SJCRH30 (cell line): ENCODE measurements at regions not wholly inside any gene's neighbourhood (a gene's known extent, or its start where the extent isn't known, plus 50 kb on each side); places are given as distances from the start of the nearest gene placed in this dataset.
"Not testable (repeated sequence)": the region's sequence is repeated elsewhere in the genome, so short reads cannot be mapped to it uniquely, and the experiment has no call there.

Experiments used
- DNase-seq, 2 experiments: peaks; one replicate each; pipeline ENCODE4 v3.0.0-alpha.2; 2015 to 2020
- H3K27ac ChIP-seq: fragments of 250-450 bp; sonication (Bioruptor Pico); 2 replicates; pipeline ENCODE4 v1.5.1; 2020; ENCODE audit warnings: mild to moderate bottlenecking, moderate library complexity
- H3K27me3 ChIP-seq: fragments of 250-450 bp; sonication (Bioruptor Pico); 2 replicates; pipeline ENCODE4 v1.5.1; 2020; ENCODE audit warnings: mild to moderate bottlenecking, moderate library complexity
- H3K36me3 ChIP-seq: fragments of 250-450 bp; sonication (Bioruptor Pico); 2 replicates; pipeline ENCODE4 v1.5.1; 2020; ENCODE audit warnings: mild to moderate bottlenecking, moderate library complexity
- H3K4me1 ChIP-seq: fragments of 250-450 bp; sonication (Bioruptor Pico); 2 replicates; pipeline ENCODE4 v1.5.1; 2020; ENCODE audit warnings: mild to moderate bottlenecking, moderate library complexity
- H3K4me3 ChIP-seq: fragments of 250-450 bp; sonication (Bioruptor Pico); 2 replicates; pipeline ENCODE4 v1.5.1; 2020; ENCODE audit warnings: mild to moderate bottlenecking, moderate library complexity
- H3K9me3 ChIP-seq: fragments of 250-450 bp; sonication (Bioruptor Pico); replicated peaks from 2 replicates; pipeline ENCODE4 v1.5.1; 2020; ENCODE audit warnings: mild to moderate bottlenecking, moderate library complexity

DNA sequence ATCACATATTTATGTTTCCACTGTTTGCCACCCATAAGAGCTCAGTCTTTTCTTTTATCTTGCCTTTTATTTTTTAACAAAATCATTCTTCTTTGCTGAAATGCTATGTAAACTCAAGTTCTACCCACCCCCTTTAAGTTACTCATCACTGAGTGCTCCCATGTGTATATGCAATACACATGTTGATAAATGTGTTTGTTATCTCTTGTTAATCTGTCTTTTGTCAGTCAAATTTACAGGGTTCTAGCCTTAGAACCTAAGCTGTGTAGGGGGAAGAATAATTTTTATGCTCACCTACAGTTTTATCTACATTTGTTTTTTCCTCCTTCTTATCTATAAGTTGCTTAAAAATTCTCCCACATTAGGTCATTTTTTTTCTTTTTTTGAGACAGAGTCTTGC is 1195.9 kb downstream of the ROBO2 start:
- Histone ChIP-seq H3K4me3 (no peak overlapping the region), H3K27me3 (no peaks in the 10 kb centered on the region), H3K4me1 (peaks cover 8% of the 10 kb centered on the region), H3K27ac (no peak overlapping the region), H3K9me3 (no peaks in the 10 kb centered on the region), H3K36me3 (no peaks in the 10 kb centered on the region)
- no peak for DNase-seq

- no peaks in the 10 kb centered on the region for H3K36me3 ChIP-seq
- H3K4me3 ChIP-seq = no peak overlapping the region
- DNase-seq = no peak
Observed at GRCh38 chr3:78238811-78239210, 1198.9 kb downstream of the ROBO2 start.

GRCh38 chr3:78242724-78243123 is 1202.8 kb downstream of the ROBO2 start:
- no peaks in the 10 kb centered on the region for H3K27me3 ChIP-seq
- peaks cover 8% of the 10 kb centered on the region for H3K4me1 ChIP-seq
- H3K4me3 ChIP-seq = no peak overlapping the region
- DNase-seq = no peak
- no peak overlapping the region for H3K27ac ChIP-seq
- no peaks in the 10 kb centered on the region for H3K9me3 ChIP-seq
- H3K36me3 ChIP-seq = no peaks in the 10 kb centered on the region

More at GRCh38 chr3:78238811-78239210, 1198.9 kb downstream of the ROBO2 start:
- peaks cover 8% of the 10 kb centered on the region for H3K4me1 ChIP-seq
- H3K27me3 ChIP-seq = no peaks in the 10 kb centered on the region
- no peak overlapping the region for H3K27ac ChIP-seq
- no peaks in the 10 kb centered on the region for H3K9me3 ChIP-seq

- peak; percentile 41 to 71 for DNase-seq
- H3K4me3 ChIP-seq = no peak overlapping the region
- no peaks in the 10 kb centered on the region; the same call in 1 of the 2 replicates for H3K4me1 ChIP-seq
- H3K27ac ChIP-seq = no peak overlapping the region; the same call in 1 of the 2 replicates
- H3K27me3 ChIP-seq = no peaks in the 10 kb centered on the region
- no peaks in the 10 kb centered on the region for H3K9me3 ChIP-seq
- H3K36me3 ChIP-seq = no peaks in the 10 kb centered on the region
Observed at GRCh38 chr3:78244136-78244535, 1204.2 kb downstream of the ROBO2 start.

- H3K36me3 ChIP-seq = no peaks in the 10 kb centered on the region
- no peaks in the 10 kb centered on the region for H3K9me3 ChIP-seq
- H3K4me1 ChIP-seq = no peaks in the 10 kb centered on the region
- no peak overlapping the region for H3K4me3 ChIP-seq
- no peaks in the 10 kb centered on the region for H3K27me3 ChIP-seq
- H3K27ac ChIP-seq = no peak overlapping the region
- no peak for DNase-seq
Observed at GRCh38 chr3:78249294-78249693, 1209.4 kb downstream of the ROBO2 start.

- Histone ChIP-seq H3K36me3 (no peaks in the 10 kb centered on the region), H3K27ac (no peak overlapping the region), H3K27me3 (no peaks in the 10 kb centered on the region), H3K4me1 (peaks cover 11% of the 10 kb centered on the region), H3K9me3 (no peaks in the 10 kb centered on the region), H3K4me3 (no peak overlapping the region)
- DNase-seq = no peak
Observed at GRCh38 chr3:78253860-78254259, 1214.0 kb downstream of the ROBO2 start.

GRCh38 chr3:78255403-78255802 is 1215.5 kb downstream of the ROBO2 start:
- H3K4me3 ChIP-seq = no peak overlapping the region
- no peak for DNase-seq
- H3K27ac ChIP-seq = no peak overlapping the region

DNA sequence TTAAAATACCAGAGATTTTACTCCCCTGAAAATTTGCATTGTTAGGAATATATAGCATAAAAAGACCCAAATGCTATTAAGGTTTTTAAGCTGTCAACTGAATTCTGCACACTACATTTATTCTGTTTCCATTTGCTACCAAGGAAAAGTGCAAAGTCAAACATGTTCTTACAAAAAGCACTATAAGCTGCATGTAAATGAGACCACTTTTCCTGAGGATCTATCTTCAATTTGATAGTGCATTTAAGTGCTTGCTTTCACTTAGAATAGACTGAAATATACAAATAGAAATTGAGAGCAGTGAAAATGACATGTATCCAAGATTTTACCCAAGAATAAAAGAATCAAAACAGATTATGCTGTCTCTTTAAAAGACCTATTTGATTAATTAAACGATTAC is 1216.2 kb downstream of the ROBO2 start:
- Histone ChIP-seq H3K4me1 (peaks cover 23% of the 10 kb centered on the region), H3K27me3 (no peaks in the 10 kb centered on the region), H3K36me3 (no peaks in the 10 kb centered on the region), H3K9me3 (no peaks in the 10 kb centered on the region), H3K4me3 (no peak overlapping the region), H3K27ac (no peak overlapping the region)
- DNase-seq = no peak

More at GRCh38 chr3:78255403-78255802, 1215.5 kb downstream of the ROBO2 start:
- Histone ChIP-seq H3K36me3 (no peaks in the 10 kb centered on the region), H3K9me3 (no peaks in the 10 kb centered on the region), H3K27me3 (no peaks in the 10 kb centered on the region), H3K4me1 (peaks cover 23% of the 10 kb centered on the region)

GRCh38 chr3:78257951-78258530 is 1218.1 kb downstream of the ROBO2 start:
- Histone ChIP-seq H3K4me3 (no peak overlapping the region), H3K4me1 (peaks cover 23% of the 10 kb centered on the region), H3K27ac (peak overlapping the region; percentile 74), H3K36me3 (no peaks in the 10 kb centered on the region), H3K9me3 (no peaks in the 10 kb centered on the region), H3K27me3 (no peaks in the 10 kb centered on the region)
- DNase-seq = no peak

GRCh38 chr3:78258798-78259197 is 1218.9 kb downstream of the ROBO2 start:
- H3K36me3 ChIP-seq = no peaks in the 10 kb centered on the region
- peak; percentile 40 to 41 for DNase-seq
- H3K9me3 ChIP-seq = no peaks in the 10 kb centered on the region
- H3K27me3 ChIP-seq = no peaks in the 10 kb centered on the region
- no peak overlapping the region for H3K4me3 ChIP-seq
- H3K4me1 ChIP-seq = peaks cover 23% of the 10 kb centered on the region
- H3K27ac ChIP-seq = peak overlapping the region; percentile 74

DNA sequence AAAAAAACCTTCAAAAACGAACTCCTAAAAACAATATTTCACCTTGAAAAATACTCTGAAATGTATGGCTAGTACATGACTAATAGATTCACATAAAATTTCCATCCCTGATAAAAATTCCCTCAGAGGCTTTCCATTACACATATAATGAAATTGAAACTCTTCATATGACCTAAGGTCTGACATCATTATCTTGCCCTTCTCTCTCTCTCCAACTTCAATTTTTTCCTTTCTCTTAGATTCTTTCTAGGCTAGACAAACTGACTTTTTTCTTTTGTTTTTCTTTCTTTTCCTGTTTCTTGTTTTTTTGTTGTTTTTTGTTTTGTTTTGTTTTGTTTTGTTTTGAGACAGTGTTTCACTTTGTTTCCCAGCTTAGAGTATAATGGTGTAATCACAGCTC is 1220.5 kb downstream of the ROBO2 start:
- Histone ChIP-seq H3K4me3 (no peak overlapping the region), H3K9me3 (no peaks in the 10 kb centered on the region), H3K36me3 (no peaks in the 10 kb centered on the region), H3K27ac (no peak overlapping the region), H3K27me3 (no peaks in the 10 kb centered on the region), H3K4me1 (peaks cover 23% of the 10 kb centered on the region)
- no peak for DNase-seq

DNA sequence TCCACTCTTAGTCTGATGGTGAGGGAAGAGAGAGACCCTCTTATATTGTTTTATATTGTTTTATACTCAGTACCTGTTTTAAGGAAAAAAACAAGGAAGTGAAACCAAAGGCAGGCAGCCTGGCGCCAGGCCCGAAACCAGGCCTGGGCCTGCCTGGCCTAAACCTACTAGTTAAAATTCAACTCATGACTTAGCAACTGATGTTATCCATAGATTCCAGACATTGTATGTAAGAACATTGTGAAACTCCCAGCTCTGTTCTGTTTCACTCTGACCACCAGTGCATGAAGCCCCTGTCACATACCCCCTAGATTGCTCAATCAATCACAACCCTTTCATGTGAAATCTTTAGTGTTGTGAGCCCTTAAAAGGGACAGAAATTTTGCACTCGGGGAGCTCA is 1226.7 kb downstream of the ROBO2 start:
- H3K27me3 ChIP-seq, H3K4me3 ChIP-seq, H3K9me3 ChIP-seq, DNase-seq, H3K27ac ChIP-seq, H3K4me1 ChIP-seq, H3K36me3 ChIP-seq: not testable (repeated sequence)

- no peak overlapping the region for H3K27ac ChIP-seq
- no peak for DNase-seq
- H3K36me3 ChIP-seq = no peaks in the 10 kb centered on the region
- no peaks in the 10 kb centered on the region for H3K27me3 ChIP-seq
- no peaks in the 10 kb centered on the region for H3K9me3 ChIP-seq
- no peak overlapping the region for H3K4me3 ChIP-seq
- H3K4me1 ChIP-seq = no peaks in the 10 kb centered on the region
Observed at GRCh38 chr3:78267235-78267634, 1227.3 kb downstream of the ROBO2 start.

DNA sequence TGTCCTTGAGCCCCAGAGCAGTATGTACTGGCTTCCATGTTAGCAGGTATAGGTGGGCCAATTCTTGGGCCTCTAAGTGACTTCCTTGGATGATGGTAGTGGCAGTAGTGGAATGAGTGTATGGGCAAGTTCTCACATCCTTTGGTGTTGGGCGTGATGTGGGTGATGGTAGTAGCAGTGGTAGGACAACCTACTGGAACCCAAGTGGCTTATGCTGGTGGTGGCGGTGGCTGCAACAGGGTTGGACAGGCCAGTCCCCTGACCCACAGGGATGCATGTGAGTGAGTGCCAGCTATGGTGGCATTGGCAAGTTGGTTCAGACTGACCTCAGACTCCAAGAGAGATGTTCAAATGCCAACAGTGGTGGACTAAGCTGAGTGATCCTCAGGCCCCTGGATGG is 1228.2 kb downstream of the ROBO2 start:
- Histone ChIP-seq H3K36me3 (no peaks in the 10 kb centered on the region), H3K27me3 (no peaks in the 10 kb centered on the region), H3K4me1 (no peaks in the 10 kb centered on the region), H3K9me3 (no peaks in the 10 kb centered on the region), H3K4me3 (no peak overlapping the region), H3K27ac (no peak overlapping the region)
- no peak for DNase-seq

DNA sequence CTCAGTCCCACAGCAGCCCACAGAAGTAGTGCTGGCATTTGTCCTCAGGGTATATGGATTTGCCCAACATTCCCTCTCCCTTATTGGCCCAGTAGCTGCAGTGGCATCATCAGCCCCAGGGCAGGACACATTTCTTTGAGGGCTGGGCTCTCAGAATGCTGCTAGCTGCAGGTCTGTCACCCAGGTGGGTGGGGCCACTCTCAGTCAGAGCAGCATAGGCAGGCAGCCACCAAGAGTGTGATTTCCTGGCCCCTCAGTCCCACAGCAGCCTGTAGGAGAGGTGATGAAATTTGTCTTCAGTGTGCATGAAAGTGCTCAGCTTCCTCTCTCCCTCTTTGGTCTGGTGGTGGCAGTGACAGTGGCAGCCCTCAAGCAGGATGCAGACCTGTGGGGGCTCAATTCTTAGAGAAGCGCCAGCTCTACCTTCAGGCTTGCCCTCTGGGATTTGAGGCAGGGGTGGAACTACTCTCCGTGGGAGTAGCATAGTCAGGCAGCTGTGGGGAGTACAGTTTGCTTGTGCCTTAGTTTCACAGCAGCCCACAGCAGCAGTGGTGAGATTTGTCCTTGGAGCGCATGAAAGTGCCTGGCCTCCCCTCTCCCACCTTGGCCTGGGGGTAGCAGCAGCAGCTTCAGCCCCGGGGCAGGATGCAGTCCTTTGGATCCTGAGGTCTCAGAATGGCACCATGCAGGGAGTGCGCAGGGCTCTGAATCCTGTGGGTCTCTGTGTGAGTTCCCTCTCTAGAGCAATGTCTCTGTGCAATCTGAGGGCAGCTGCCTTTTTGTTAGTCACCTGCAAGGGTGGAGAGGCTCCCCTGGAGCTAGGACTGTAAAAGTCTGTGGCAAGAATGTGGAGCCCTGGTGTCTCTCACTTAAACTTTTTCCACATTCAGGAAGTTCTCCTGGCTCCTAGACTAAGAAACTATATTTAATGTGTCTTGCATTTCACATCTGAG is 1229.1 kb downstream of the ROBO2 start:
- Histone ChIP-seq H3K4me3 (no peak overlapping the region), H3K9me3 (no peaks in the 10 kb centered on the region), H3K36me3 (no peaks in the 10 kb centered on the region), H3K4me1 (no peaks in the 10 kb centered on the region), H3K27ac (no peak overlapping the region), H3K27me3 (no peaks in the 10 kb centered on the region)
- DNase-seq = no peak
